ENCODE measurements at regions not wholly inside any gene's neighbourhood (a gene's known extent, or its start where the extent isn't known, plus 50 kb on each side); places are given as distances from the start of the nearest gene placed in this dataset.

- TF ChIP-seq CTCF (IDR thresholded peaks at IDR 0.05; ENCODE audit: low read depth, low read length, poor library complexity, severe bottlenecking), result no peak
- TF ChIP-seq EZH2phosphoT487 (IDR thresholded peaks at IDR 0.05; ENCODE audit: borderline replicate concordance, low read length), result no peak
Measured at GRCh38 chr14:94868772-94869072, 98.8 kb upstream of the GSC start.

All from DOHH2 (cell line).